Neuron (in vitro differentiated cells): ENCODE measurements at regions not wholly inside any gene's neighbourhood (a gene's known extent, or its start where the extent isn't known, plus 50 kb on each side); places are given as distances from the start of the nearest gene placed in this dataset.

Experiments used
- H2AFZ ChIP-seq: one replicate; pipeline ENCODE4 v1.6.1; 2013; ENCODE audit warnings: low read depth, mild to moderate bottlenecking, inconsistent platforms, low read length, moderate library complexity
- H3K27me3 ChIP-seq: one replicate; pipeline ENCODE4 v1.6.1; 2013; ENCODE audit warnings: low read length; ENCODE audit not compliant: insufficient read depth
- H3K36me3 ChIP-seq: one replicate; pipeline ENCODE4 v1.6.1; 2013; ENCODE audit warnings: low read length; ENCODE audit not compliant: insufficient read depth
- H3K4me1 ChIP-seq: one replicate; pipeline ENCODE4 v1.6.1; 2013; ENCODE audit warnings: low read length; ENCODE audit not compliant: insufficient read depth
- H3K4me3 ChIP-seq: 2 replicates; pipeline ENCODE4 v1.5.1; 2013; ENCODE audit warnings: mild to moderate bottlenecking, low read length, moderate library complexity
- H3K9me3 ChIP-seq: one replicate; pipeline ENCODE4 v1.6.1; 2013; ENCODE audit warnings: low read length

GRCh38 chr13:66033924-66034323 lies 1196.2 kb downstream of the PCDH9 start:
- H3K4me3 ChIP-seq = no peak overlapping the region
- no peaks in the 10 kb centered on the region for H3K4me1 ChIP-seq
- H3K27me3 ChIP-seq = no peaks in the 10 kb centered on the region
- H2AFZ ChIP-seq = no peak overlapping the region
- no peaks in the 10 kb centered on the region for H3K36me3 ChIP-seq
- no peaks in the 10 kb centered on the region for H3K9me3 ChIP-seq

- H2AFZ ChIP-seq = no peak overlapping the region
- no peaks in the 10 kb centered on the region for H3K27me3 ChIP-seq
These were observed 1208.3 kb downstream of the PCDH9 start for GRCh38 chr13:66021846-66022245.

GRCh38 chr13:66014771-66015170 lies 1215.4 kb downstream of the PCDH9 start:
- no peaks in the 10 kb centered on the region for H3K36me3 ChIP-seq
- no peaks in the 10 kb centered on the region for H3K4me1 ChIP-seq
- no peak overlapping the region for H3K4me3 ChIP-seq
- no peaks in the 10 kb centered on the region for H3K27me3 ChIP-seq
- H2AFZ ChIP-seq = no peak overlapping the region
- H3K9me3 ChIP-seq = no peaks in the 10 kb centered on the region

More at GRCh38 chr13:66021846-66022245, 1208.3 kb downstream of the PCDH9 start:
- Histone ChIP-seq H3K4me3 (no peak overlapping the region), H3K9me3 (no peaks in the 10 kb centered on the region), H3K4me1 (no peaks in the 10 kb centered on the region), H3K36me3 (no peaks in the 10 kb centered on the region)

GRCh38 chr13:66009241-66009640 lies 1220.9 kb downstream of the PCDH9 start:
- no peak overlapping the region for H2AFZ ChIP-seq
- H3K4me3 ChIP-seq = no peak overlapping the region
- H3K9me3 ChIP-seq = no peaks in the 10 kb centered on the region
- no peaks in the 10 kb centered on the region for H3K36me3 ChIP-seq
- no peaks in the 10 kb centered on the region for H3K27me3 ChIP-seq
- no peaks in the 10 kb centered on the region for H3K4me1 ChIP-seq

GRCh38 chr13:66003558-66003957 lies 1226.6 kb downstream of the PCDH9 start:
- no peaks in the 10 kb centered on the region for H3K27me3 ChIP-seq
- H3K36me3 ChIP-seq = no peaks in the 10 kb centered on the region
- H3K4me3 ChIP-seq = no peak overlapping the region
- H2AFZ ChIP-seq = no peak overlapping the region
- peaks cover 3% of the 10 kb centered on the region for H3K4me1 ChIP-seq
- no peaks in the 10 kb centered on the region for H3K9me3 ChIP-seq

- no peaks in the 10 kb centered on the region for H3K36me3 ChIP-seq
- H3K4me1 ChIP-seq = peaks cover 3% of the 10 kb centered on the region
- H3K27me3 ChIP-seq = no peaks in the 10 kb centered on the region
- no peak overlapping the region for H2AFZ ChIP-seq
- no peak overlapping the region for H3K4me3 ChIP-seq
- no peaks in the 10 kb centered on the region for H3K9me3 ChIP-seq
These were observed 1229.0 kb downstream of the PCDH9 start for GRCh38 chr13:66001140-66001539.

GRCh38 chr13:65999411-65999810 lies 1230.7 kb downstream of the PCDH9 start:
- H3K36me3 ChIP-seq = no peaks in the 10 kb centered on the region
- peaks cover 3% of the 10 kb centered on the region for H3K4me1 ChIP-seq
- no peaks in the 10 kb centered on the region for H3K27me3 ChIP-seq
- no peak overlapping the region for H3K4me3 ChIP-seq
- H2AFZ ChIP-seq = no peak overlapping the region
- no peaks in the 10 kb centered on the region for H3K9me3 ChIP-seq

GRCh38 chr13:65990684-65991083 lies 1239.5 kb downstream of the PCDH9 start:
- Histone ChIP-seq H2AFZ (no peak overlapping the region), H3K27me3 (no peaks in the 10 kb centered on the region), H3K9me3 (no peaks in the 10 kb centered on the region), H3K4me1 (no peaks in the 10 kb centered on the region), H3K36me3 (no peaks in the 10 kb centered on the region), H3K4me3 (no peak overlapping the region)

- no peaks in the 10 kb centered on the region for H3K27me3 ChIP-seq
- H2AFZ ChIP-seq = no peak overlapping the region
- no peak overlapping the region for H3K4me3 ChIP-seq
- no peaks in the 10 kb centered on the region for H3K4me1 ChIP-seq
- no peaks in the 10 kb centered on the region for H3K36me3 ChIP-seq
- H3K9me3 ChIP-seq = no peaks in the 10 kb centered on the region
These were observed 1244.5 kb downstream of the PCDH9 start for GRCh38 chr13:65985612-65986011.

- Histone ChIP-seq H3K36me3 (no peaks in the 10 kb centered on the region), H3K9me3 (peaks cover 2% of the 10 kb centered on the region), H3K4me1 (peaks cover 2% of the 10 kb centered on the region), H3K4me3 (no peak overlapping the region), H3K27me3 (no peaks in the 10 kb centered on the region), H2AFZ (no peak overlapping the region)
These were observed 1252.6 kb downstream of the PCDH9 start for GRCh38 chr13:65977525-65977924.

- Histone ChIP-seq H3K27me3 (no peaks in the 10 kb centered on the region), H3K9me3 (no peaks in the 10 kb centered on the region), H3K4me3 (no peak overlapping the region), H3K4me1 (peaks cover 3% of the 10 kb centered on the region), H3K36me3 (no peaks in the 10 kb centered on the region), H2AFZ (no peak overlapping the region)
These were observed 1258.6 kb downstream of the PCDH9 start for GRCh38 chr13:65971541-65971940.

GRCh38 chr13:65966991-65967451 lies 1263.1 kb downstream of the PCDH9 start:
- H3K36me3 ChIP-seq = no peaks in the 10 kb centered on the region
- no peaks in the 10 kb centered on the region for H3K27me3 ChIP-seq
- H3K4me3 ChIP-seq = no peak overlapping the region
- H3K9me3 ChIP-seq = no peaks in the 10 kb centered on the region
- H3K4me1 ChIP-seq = peaks cover 3% of the 10 kb centered on the region
- H2AFZ ChIP-seq = peak overlapping the region; percentile 16

GRCh38 chr13:65965501-65965900 lies 1264.6 kb downstream of the PCDH9 start:
- H3K4me3 ChIP-seq = no peak overlapping the region
- H3K9me3 ChIP-seq = no peaks in the 10 kb centered on the region
- no peaks in the 10 kb centered on the region for H3K4me1 ChIP-seq
- no peaks in the 10 kb centered on the region for H3K36me3 ChIP-seq
- H2AFZ ChIP-seq = no peak overlapping the region
- no peaks in the 10 kb centered on the region for H3K27me3 ChIP-seq

GRCh38 chr13:65964672-65965071 lies 1265.5 kb downstream of the PCDH9 start:
- Histone ChIP-seq H3K4me3 (no peak overlapping the region), H3K9me3 (no peaks in the 10 kb centered on the region), H3K27me3 (no peaks in the 10 kb centered on the region), H3K4me1 (no peaks in the 10 kb centered on the region), H3K36me3 (no peaks in the 10 kb centered on the region), H2AFZ (no peak overlapping the region)
